BE2C (cell line): ENCODE measurements at regions not wholly inside any gene's neighbourhood (a gene's known extent, or its start where the extent isn't known, plus 50 kb on each side); places are given as distances from the start of the nearest gene placed in this dataset.

Source experiments
- DNase-seq: peaks from one replicate; pipeline ENCODE4 v3.0.0-alpha.2; 2020
- H3K27me3 ChIP-seq: fragments of 250-450 bp; sonication (Bioruptor Pico); 2 replicates; pipeline ENCODE4 v1.5.1; 2020; ENCODE audit warnings: mild to moderate bottlenecking
- H3K36me3 ChIP-seq: fragments of 250-450 bp; sonication (Bioruptor Pico); 2 replicates; pipeline ENCODE4 v1.5.1; 2020; ENCODE audit warnings: mild to moderate bottlenecking
- H3K4me1 ChIP-seq: fragments of 250-450 bp; sonication (Bioruptor Pico); 2 replicates; pipeline ENCODE4 v1.5.1; 2020
- H3K4me3 ChIP-seq: 2 replicates; pipeline ENCODE4 v1.5.1; 2011; ENCODE audit warnings: low read depth, low read length
- H3K9me3 ChIP-seq: fragments of 250-450 bp; sonication (Bioruptor Pico); 2 replicates; pipeline ENCODE4 v1.5.1; 2020
- CTCF ChIP-seq: IDR thresholded peaks from 2 replicates; pipeline ENCODE4 v1.5.1; 2012; ENCODE audit warnings: mild to moderate bottlenecking, low read depth, low read length

- TF ChIP-seq CTCF, result no peak
- Histone ChIP-seq H3K4me3 (no peak overlapping the region), H3K4me1 (no peaks in the 10 kb centered on the region), H3K9me3 (no peaks in the 10 kb centered on the region), H3K27me3 (peaks cover 16% of the 10 kb centered on the region), H3K36me3 (no peaks in the 10 kb centered on the region)
- no peak for DNase-seq
Observed at GRCh38 chr14:22297376-22297775, 291.6 kb downstream of the DAD1 start.

- no peaks in the 10 kb centered on the region for H3K36me3 ChIP-seq
- no peaks in the 10 kb centered on the region for H3K4me1 ChIP-seq
- H3K27me3 ChIP-seq, result peaks cover 16% of the 10 kb centered on the region
- no peak overlapping the region for H3K4me3 ChIP-seq
- no peaks in the 10 kb centered on the region for H3K9me3 ChIP-seq
- TF ChIP-seq CTCF, result no peak
- DNase-seq, result no peak
Observed at GRCh38 chr14:22296722-22297121, 292.3 kb downstream of the DAD1 start.

GRCh38 chr14:22296088-22296487 lies 292.9 kb downstream of the DAD1 start:
- TF ChIP-seq CTCF, result no peak
- Histone ChIP-seq H3K4me3 (no peak overlapping the region), H3K4me1 (no peaks in the 10 kb centered on the region), H3K36me3 (no peaks in the 10 kb centered on the region), H3K27me3 (peaks cover 16% of the 10 kb centered on the region), H3K9me3 (no peaks in the 10 kb centered on the region)
- DNase-seq, result no peak

- no peak for DNase-seq
- no peak for TF ChIP-seq CTCF
- no peaks in the 10 kb centered on the region for H3K36me3 ChIP-seq
Observed at GRCh38 chr14:22291406-22291805, 297.6 kb downstream of the DAD1 start.

GRCh38 chr14:22289570-22289969 lies 299.5 kb downstream of the DAD1 start:
- no peak for DNase-seq
- Histone ChIP-seq H3K27me3 (no peaks in the 10 kb centered on the region; the same call in 1 of the 2 replicates), H3K4me1 (no peaks in the 10 kb centered on the region), H3K9me3 (no peaks in the 10 kb centered on the region), H3K4me3 (no peak overlapping the region), H3K36me3 (no peaks in the 10 kb centered on the region)
- TF ChIP-seq CTCF, result no peak

More at GRCh38 chr14:22291406-22291805, 297.6 kb downstream of the DAD1 start:
- H3K27me3 ChIP-seq, result no peaks in the 10 kb centered on the region; the same call in 1 of the 2 replicates
- no peaks in the 10 kb centered on the region for H3K9me3 ChIP-seq
- H3K4me3 ChIP-seq, result no peak overlapping the region
- H3K4me1 ChIP-seq, result no peaks in the 10 kb centered on the region

- no peak for TF ChIP-seq CTCF
- no peak for DNase-seq
- peaks cover 6% of the 10 kb centered on the region; the same call in 1 of the 2 replicates for H3K27me3 ChIP-seq
Observed at GRCh38 chr14:22285991-22286390, 303.0 kb downstream of the DAD1 start.

More at GRCh38 chr14:22285991-22286390, 303.0 kb downstream of the DAD1 start:
- H3K4me1 ChIP-seq, result no peaks in the 10 kb centered on the region
- no peaks in the 10 kb centered on the region for H3K9me3 ChIP-seq
- H3K36me3 ChIP-seq, result no peaks in the 10 kb centered on the region
- H3K4me3 ChIP-seq, result no peak overlapping the region
